ENCODE measurements at regions not wholly inside any gene's neighbourhood (a gene's known extent, or its start where the extent isn't known, plus 50 kb on each side); places are given as distances from the start of the nearest gene placed in this dataset.

DNA sequence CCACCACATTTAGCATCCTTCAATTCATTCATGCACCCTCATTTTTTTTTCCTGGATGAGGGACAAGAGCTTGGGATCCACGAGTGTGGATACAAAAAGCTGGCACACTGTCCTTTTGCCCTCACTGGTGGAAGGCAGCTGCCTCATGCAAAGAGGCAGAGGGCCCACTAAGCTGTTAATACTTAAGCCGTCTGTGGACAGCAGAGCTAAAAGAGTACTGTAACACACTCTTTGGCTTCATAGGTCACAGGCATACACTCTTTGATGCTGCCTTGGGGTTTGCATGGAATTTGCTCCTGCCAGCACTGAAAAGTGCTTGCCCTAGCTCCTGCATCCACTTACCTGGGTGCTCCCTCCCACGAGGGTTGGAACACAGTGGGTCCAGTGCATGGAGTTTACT is 978.4 kb upstream of the SPRY2 start:
- DNase-seq (ENCODE audit: low spot score): no peak
- no peaks in the 10 kb centered on the region for H3K36me3 ChIP-seq (ENCODE audit: low read depth)
- no peaks in the 10 kb centered on the region for H3K27me3 ChIP-seq (ENCODE audit: insufficient read depth, poor library complexity, severe bottlenecking)
- TF ChIP-seq, protein P1, sequence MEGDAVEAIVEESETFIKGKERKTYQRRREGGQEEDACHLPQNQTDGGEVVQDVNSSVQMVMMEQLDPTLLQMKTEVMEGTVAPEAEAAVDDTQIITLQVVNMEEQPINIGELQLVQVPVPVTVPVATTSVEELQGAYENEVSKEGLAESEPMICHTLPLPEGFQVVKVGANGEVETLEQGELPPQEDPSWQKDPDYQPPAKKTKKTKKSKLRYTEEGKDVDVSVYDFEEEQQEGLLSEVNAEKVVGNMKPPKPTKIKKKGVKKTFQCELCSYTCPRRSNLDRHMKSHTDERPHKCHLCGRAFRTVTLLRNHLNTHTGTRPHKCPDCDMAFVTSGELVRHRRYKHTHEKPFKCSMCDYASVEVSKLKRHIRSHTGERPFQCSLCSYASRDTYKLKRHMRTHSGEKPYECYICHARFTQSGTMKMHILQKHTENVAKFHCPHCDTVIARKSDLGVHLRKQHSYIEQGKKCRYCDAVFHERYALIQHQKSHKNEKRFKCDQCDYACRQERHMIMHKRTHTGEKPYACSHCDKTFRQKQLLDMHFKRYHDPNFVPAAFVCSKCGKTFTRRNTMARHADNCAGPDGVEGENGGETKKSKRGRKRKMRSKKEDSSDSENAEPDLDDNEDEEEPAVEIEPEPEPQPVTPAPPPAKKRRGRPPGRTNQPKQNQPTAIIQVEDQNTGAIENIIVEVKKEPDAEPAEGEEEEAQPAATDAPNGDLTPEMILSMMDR (IDR thresholded peaks at IDR 0.05; ENCODE audit: poor library complexity, severe bottlenecking): no peak
- H3K9me3 ChIP-seq (ENCODE audit: severe bottlenecking): no peaks in the 10 kb centered on the region
- H3K27ac ChIP-seq (ENCODE audit: poor library complexity, severe bottlenecking): no peak overlapping the region
- no peak for ATAC-seq (ENCODE audit: low read depth)
- no peak overlapping the region for H3K4me3 ChIP-seq (ENCODE audit: severe bottlenecking)
- no peaks in the 10 kb centered on the region for H3K4me1 ChIP-seq (ENCODE audit: insufficient read depth, poor library complexity, severe bottlenecking)

DNA sequence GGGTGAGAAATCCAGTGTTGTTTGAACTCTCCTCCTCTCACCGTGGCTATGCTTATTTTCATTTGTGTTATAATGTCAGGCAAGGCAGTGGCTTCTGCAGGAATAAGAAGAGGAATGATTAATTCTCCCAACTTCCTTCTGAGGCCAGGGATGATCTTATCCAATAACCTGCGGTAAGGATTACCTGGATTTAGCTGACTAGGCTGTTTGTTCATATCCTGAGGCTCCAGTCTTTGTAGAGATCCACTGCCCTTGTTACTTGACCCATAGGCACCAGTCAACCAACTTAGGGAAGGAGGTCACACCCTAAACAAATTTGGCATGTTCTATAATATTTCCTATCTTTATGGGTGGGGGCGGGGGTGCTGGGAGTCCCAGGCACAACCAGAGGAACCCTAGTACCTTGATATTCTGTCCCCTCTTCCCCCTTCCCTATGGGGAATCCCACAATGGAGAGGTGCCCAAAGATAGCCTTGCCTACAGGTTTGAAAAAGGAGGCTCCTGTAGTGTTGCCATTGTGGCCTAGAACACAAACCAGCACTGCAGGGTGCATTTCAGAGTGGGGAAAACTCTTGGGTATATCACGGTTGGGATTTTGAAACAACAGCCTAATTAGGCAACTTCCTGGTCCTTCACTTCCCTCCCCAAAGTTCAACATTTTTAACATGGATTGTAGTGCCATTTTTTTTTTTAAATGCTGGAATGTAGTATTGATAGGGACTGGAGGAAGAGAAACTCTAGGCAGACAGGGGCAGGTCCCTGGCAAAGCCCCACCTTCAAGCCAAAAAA is 977.5 kb upstream of the SPRY2 start:
- Histone ChIP-seq H3K36me3 (ENCODE audit: low read depth) (no peaks in the 10 kb centered on the region), H3K4me1 (ENCODE audit: insufficient read depth, poor library complexity, severe bottlenecking) (no peaks in the 10 kb centered on the region), H3K9me3 (ENCODE audit: severe bottlenecking) (no peaks in the 10 kb centered on the region), H3K27me3 (ENCODE audit: insufficient read depth, poor library complexity, severe bottlenecking) (no peaks in the 10 kb centered on the region), H3K4me3 (ENCODE audit: severe bottlenecking) (no peak overlapping the region), H3K27ac (ENCODE audit: poor library complexity, severe bottlenecking) (no peak overlapping the region)
- ATAC-seq (ENCODE audit: low read depth): no peak
- TF ChIP-seq, protein P1 (IDR thresholded peaks at IDR 0.05; ENCODE audit: poor library complexity, severe bottlenecking): no peak
- DNase-seq (ENCODE audit: low spot score): no peak

DNA sequence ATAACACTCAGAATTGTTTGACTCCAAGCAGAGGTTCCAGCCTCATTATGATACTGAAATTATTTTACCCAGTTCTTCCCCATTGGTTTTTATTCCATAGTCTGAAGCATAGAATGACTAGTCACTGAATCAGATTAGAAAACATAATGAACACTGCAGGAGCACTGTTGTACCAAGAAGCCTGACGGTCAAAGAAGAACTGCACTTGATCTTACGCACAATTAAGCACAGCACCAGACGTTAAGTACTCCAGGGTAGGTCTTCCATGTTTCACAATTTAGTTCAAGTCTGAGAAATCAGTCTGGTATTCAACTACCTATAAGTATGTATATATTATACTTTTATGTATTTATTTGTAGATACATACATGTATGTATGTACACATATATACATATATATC is 973.5 kb upstream of the SPRY2 start:
- ATAC-seq (ENCODE audit: low read depth): no peak
- TF ChIP-seq, protein P1 (IDR thresholded peaks at IDR 0.05; ENCODE audit: poor library complexity, severe bottlenecking): no peak
- DNase-seq (ENCODE audit: low spot score): no peak

GRCh38 chr13:81305928-81306327 is 965.0 kb upstream of the SPRY2 start:
- Histone ChIP-seq H3K4me1 (ENCODE audit: insufficient read depth, poor library complexity, severe bottlenecking) (no peaks in the 10 kb centered on the region), H3K27ac (ENCODE audit: poor library complexity, severe bottlenecking) (no peak overlapping the region), H3K27me3 (ENCODE audit: insufficient read depth, poor library complexity, severe bottlenecking) (no peaks in the 10 kb centered on the region), H3K9me3 (ENCODE audit: severe bottlenecking) (no peaks in the 10 kb centered on the region), H3K4me3 (ENCODE audit: severe bottlenecking) (no peak overlapping the region), H3K36me3 (ENCODE audit: low read depth) (no peaks in the 10 kb centered on the region)
- no peak for DNase-seq (ENCODE audit: low spot score)
- no peak for ATAC-seq (ENCODE audit: low read depth)
- TF ChIP-seq, protein P1 (IDR thresholded peaks at IDR 0.05; ENCODE audit: poor library complexity, severe bottlenecking): no peak

More for the DNA sequence above, 973.5 kb upstream of the SPRY2 start:
- Histone ChIP-seq H3K36me3 (ENCODE audit: low read depth) (no peaks in the 10 kb centered on the region), H3K27ac (ENCODE audit: poor library complexity, severe bottlenecking) (no peak overlapping the region), H3K9me3 (ENCODE audit: severe bottlenecking) (no peaks in the 10 kb centered on the region), H3K4me1 (ENCODE audit: insufficient read depth, poor library complexity, severe bottlenecking) (no peaks in the 10 kb centered on the region), H3K4me3 (ENCODE audit: severe bottlenecking) (no peak overlapping the region), H3K27me3 (ENCODE audit: insufficient read depth, poor library complexity, severe bottlenecking) (no peaks in the 10 kb centered on the region)

GRCh38 chr13:81304121-81304659 is 963.3 kb upstream of the SPRY2 start:
- Histone ChIP-seq H3K36me3 (ENCODE audit: low read depth) (no peaks in the 10 kb centered on the region), H3K9me3 (ENCODE audit: severe bottlenecking) (no peaks in the 10 kb centered on the region), H3K27ac (ENCODE audit: poor library complexity, severe bottlenecking) (no peak overlapping the region), H3K27me3 (ENCODE audit: insufficient read depth, poor library complexity, severe bottlenecking) (no peaks in the 10 kb centered on the region), H3K4me1 (ENCODE audit: insufficient read depth, poor library complexity, severe bottlenecking) (no peaks in the 10 kb centered on the region), H3K4me3 (ENCODE audit: severe bottlenecking) (no peak overlapping the region)
- no peak for DNase-seq (ENCODE audit: low spot score)
- TF ChIP-seq, protein P1 (IDR thresholded peaks at IDR 0.05; ENCODE audit: poor library complexity, severe bottlenecking): no peak
- no peak for ATAC-seq (ENCODE audit: low read depth)
